ENCODE measurements at regions not wholly inside any gene's neighbourhood (a gene's known extent, or its start where the extent isn't known, plus 50 kb on each side); places are given as distances from the start of the nearest gene placed in this dataset.

DNA sequence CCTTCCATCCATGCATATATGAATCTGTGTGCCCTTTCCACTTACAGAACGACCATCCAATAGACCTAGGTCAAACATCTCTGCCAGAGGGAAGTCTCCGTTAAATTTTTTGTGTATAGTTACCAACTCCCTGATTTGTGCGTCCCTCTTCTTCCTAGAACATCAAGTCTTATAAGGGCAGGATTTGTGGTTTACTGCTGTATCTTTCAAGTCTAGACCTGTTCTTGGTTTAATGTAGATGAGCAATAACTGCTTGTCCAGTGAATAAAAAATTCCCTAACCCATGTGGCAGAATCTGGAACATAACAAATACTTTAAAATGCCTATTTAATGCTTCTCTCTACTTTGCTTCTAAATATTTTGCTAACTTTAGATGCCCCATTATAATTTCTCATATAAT lies 988.8 kb downstream of the RAPGEF2 start:
- TF ChIP-seq, protein P1, sequence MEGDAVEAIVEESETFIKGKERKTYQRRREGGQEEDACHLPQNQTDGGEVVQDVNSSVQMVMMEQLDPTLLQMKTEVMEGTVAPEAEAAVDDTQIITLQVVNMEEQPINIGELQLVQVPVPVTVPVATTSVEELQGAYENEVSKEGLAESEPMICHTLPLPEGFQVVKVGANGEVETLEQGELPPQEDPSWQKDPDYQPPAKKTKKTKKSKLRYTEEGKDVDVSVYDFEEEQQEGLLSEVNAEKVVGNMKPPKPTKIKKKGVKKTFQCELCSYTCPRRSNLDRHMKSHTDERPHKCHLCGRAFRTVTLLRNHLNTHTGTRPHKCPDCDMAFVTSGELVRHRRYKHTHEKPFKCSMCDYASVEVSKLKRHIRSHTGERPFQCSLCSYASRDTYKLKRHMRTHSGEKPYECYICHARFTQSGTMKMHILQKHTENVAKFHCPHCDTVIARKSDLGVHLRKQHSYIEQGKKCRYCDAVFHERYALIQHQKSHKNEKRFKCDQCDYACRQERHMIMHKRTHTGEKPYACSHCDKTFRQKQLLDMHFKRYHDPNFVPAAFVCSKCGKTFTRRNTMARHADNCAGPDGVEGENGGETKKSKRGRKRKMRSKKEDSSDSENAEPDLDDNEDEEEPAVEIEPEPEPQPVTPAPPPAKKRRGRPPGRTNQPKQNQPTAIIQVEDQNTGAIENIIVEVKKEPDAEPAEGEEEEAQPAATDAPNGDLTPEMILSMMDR (IDR thresholded peaks at IDR 0.05): no peak
- TF ChIP-seq EZH2 (IDR thresholded peaks at IDR 0.05; ENCODE audit: borderline replicate concordance, insufficient read depth, low read depth, low read length, poor library complexity, severe bottlenecking): no peak

Measured in B cell (primary cell).